ENCODE measurements at regions not wholly inside any gene's neighbourhood (a gene's known extent, or its start where the extent isn't known, plus 50 kb on each side); places are given as distances from the start of the nearest gene placed in this dataset.
"Not testable (repeated sequence)": the region's sequence is repeated elsewhere in the genome, so short reads cannot be mapped to it uniquely, and the experiment has no call there.

GRCh38 chr16:22641131-22641628 lies 130.5 kb downstream of the NPIPB5 start:
- no TSS peak for BruUV-seq (replicated peaks)
- H2AFZ ChIP-seq = no peak overlapping the region
- CTCF ChIA-PET = no interaction called here

DNA sequence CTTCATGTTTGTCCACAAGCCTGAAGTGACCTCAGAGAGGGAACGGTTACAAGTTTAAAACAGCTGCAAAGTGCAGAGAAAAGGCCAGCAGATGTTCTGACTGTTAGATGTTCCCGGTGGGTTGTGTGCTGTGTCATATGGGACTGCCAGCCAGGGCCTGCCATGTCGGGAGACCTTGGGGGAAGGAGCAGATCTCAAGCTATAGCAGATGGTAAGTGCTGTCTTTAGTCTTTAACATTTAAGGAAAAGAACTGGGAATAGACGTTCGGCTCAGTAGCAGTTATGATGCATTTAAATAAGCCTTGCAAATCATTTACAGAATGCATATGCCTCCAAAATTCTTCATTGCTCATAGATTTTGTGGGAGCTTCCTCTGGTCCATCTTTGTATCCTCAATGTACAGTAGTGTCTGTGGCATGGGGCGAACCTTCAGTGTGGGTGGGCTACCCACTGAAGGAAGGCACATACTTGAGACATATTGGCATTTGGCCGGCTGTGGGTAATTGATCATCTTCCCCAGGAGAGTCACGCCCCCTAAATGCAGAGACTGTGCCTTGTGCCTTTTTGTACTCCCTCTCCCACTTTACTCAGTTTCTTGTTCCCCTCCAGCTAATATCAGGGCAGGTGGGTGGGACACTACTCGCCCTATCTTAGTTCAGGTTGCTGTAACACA lies 131.9 kb downstream of the NPIPB5 start:
- Histone ChIP-seq H3K36me3 (ENCODE audit: low read depth) (no peaks in the 10 kb centered on the region), H3K4me2 (no peak overlapping the region), H4K20me1 (ENCODE audit: insufficient read depth) (no peaks in the 10 kb centered on the region), H3K27ac (no peak overlapping the region), H2AFZ (no peak overlapping the region), H3K79me2 (ENCODE audit: low read depth) (no peaks in the 10 kb centered on the region), H3K27me3 (ENCODE audit: insufficient read depth, low read depth) (no peaks in the 10 kb centered on the region; the same call in 1 of the 2 replicates), H3K9me2 (ENCODE audit: insufficient read depth) (no peaks in the 10 kb centered on the region), H3K4me1 (replicated peaks; ENCODE audit: insufficient read depth) (peaks cover 14% of the 10 kb centered on the region), H3K4me3 (no peak overlapping the region), H3K9me3 (ENCODE audit: insufficient read depth, low read depth) (no peaks in the 10 kb centered on the region), H3F3A (ENCODE audit: insufficient read depth, low read depth) (peaks cover 24% of the 10 kb centered on the region)
- no peak for DNase-seq
- POLR2A ChIA-PET (ENCODE audit: unreplicated experiment) = no interaction called here
- intact Hi-C loops (cut with micrococcal nuclease; ENCODE audit: unreplicated experiment) = no loop called here
- CTCF ChIA-PET = no interaction called here
- TF ChIP-seq EZH2 (IDR thresholded peaks at IDR 0.05; ENCODE audit: low read depth) = no peak
- TF ChIP-seq CTCF (conservative IDR thresholded peaks at IDR 0.05) = no peak
- no TSS peak for BruUV-seq (replicated peaks)

More at GRCh38 chr16:22641131-22641628, 130.5 kb downstream of the NPIPB5 start:
- no peaks in the 10 kb centered on the region for H3K9me2 ChIP-seq (ENCODE audit: insufficient read depth)
- H3K27ac ChIP-seq = no peak overlapping the region
- TF ChIP-seq EZH2 (IDR thresholded peaks at IDR 0.05; ENCODE audit: low read depth) (no peak), CTCF (conservative IDR thresholded peaks at IDR 0.05) (no peak)
- H3K4me1 ChIP-seq (replicated peaks; ENCODE audit: insufficient read depth) = peaks cover 18% of the 10 kb centered on the region
- H3K4me3 ChIP-seq = no peak overlapping the region
- H4K20me1 ChIP-seq (ENCODE audit: insufficient read depth) = no peaks in the 10 kb centered on the region
- H3K79me2 ChIP-seq (ENCODE audit: low read depth) = no peaks in the 10 kb centered on the region
- no peak overlapping the region for H3K4me2 ChIP-seq
- POLR2A ChIA-PET (ENCODE audit: unreplicated experiment) = no interaction called here
- H3K36me3 ChIP-seq (ENCODE audit: low read depth) = no peaks in the 10 kb centered on the region
- no peaks in the 10 kb centered on the region; the same call in 1 of the 2 replicates for H3K27me3 ChIP-seq (ENCODE audit: insufficient read depth, low read depth)
- H3F3A ChIP-seq (ENCODE audit: insufficient read depth, low read depth) = peaks cover 29% of the 10 kb centered on the region
- no peaks in the 10 kb centered on the region for H3K9me3 ChIP-seq (ENCODE audit: insufficient read depth, low read depth)
- intact Hi-C loops (cut with micrococcal nuclease; ENCODE audit: unreplicated experiment) = no loop called here
- peak in 1 of 2 experiments; percentile 22 for DNase-seq

GRCh38 chr16:22643203-22643602 lies 132.5 kb downstream of the NPIPB5 start:
- H3K4me1 ChIP-seq (replicated peaks; ENCODE audit: insufficient read depth); H3K27me3 ChIP-seq (ENCODE audit: insufficient read depth, low read depth); BruUV-seq (replicated peaks); H3K9me3 ChIP-seq (ENCODE audit: insufficient read depth, low read depth); H4K20me1 ChIP-seq (ENCODE audit: insufficient read depth); H3K4me3 ChIP-seq; H2AFZ ChIP-seq; H3K79me2 ChIP-seq (ENCODE audit: low read depth); H3K27ac ChIP-seq; H3K9me2 ChIP-seq (ENCODE audit: insufficient read depth); DNase-seq; CTCF ChIA-PET; intact Hi-C loops (cut with micrococcal nuclease; ENCODE audit: unreplicated experiment); POLR2A ChIA-PET (ENCODE audit: unreplicated experiment); H3K4me2 ChIP-seq; H3K36me3 ChIP-seq (ENCODE audit: low read depth): not testable (repeated sequence)
- H3F3A ChIP-seq (ENCODE audit: insufficient read depth, low read depth) = peaks cover 17% of the 10 kb centered on the region; the same call in 1 of the 2 replicates
